Activated T-cell treated with anti-CD3 and anti-CD28 coated beads for 4 hours (primary cell): ENCODE measurements at regions not wholly inside any gene's neighbourhood (a gene's known extent, or its start where the extent isn't known, plus 50 kb on each side); places are given as distances from the start of the nearest gene placed in this dataset.
"Not testable (repeated sequence)": the region's sequence is repeated elsewhere in the genome, so short reads cannot be mapped to it uniquely, and the experiment has no call there.

ENCODE experiments used
- DNase-seq: peaks from one replicate; pipeline ENCODE4 v3.0.0-alpha.2; 2020

DNA sequence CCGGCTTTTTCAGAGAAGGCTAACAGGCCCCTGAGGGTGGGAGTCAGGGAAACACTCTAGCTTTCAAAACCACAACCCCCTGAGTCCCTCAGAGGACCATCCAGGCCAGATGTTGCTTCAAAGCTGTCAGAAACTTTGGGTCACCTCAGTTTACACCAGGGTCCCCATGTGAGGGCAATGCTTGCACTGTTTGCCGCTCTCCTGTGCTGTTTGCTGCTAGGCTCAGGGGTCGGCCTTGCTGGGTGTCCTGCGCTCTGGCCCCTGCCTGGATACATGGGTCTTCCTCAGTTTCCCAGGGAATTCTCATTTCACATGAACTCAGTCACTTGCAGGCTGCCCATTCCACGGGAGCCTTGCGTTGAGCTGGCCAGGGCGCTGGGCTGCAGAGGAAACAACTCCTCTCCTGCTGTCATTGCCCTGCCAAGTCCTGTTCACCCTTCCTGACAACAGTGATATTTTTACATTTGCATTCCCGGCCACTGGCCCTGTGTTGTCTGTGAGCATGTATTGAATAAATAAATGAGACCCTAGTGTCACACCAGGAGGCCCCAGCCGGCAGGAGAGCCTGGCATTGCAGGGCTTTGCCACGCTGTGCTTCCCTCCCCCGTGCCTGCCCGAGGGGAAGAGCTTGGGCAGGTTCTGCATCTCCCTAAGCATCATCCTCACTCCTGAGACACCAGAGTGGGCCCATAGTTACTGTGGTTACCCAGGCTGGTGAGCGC, 73.2 kb upstream of the RAB6C start:
- DNase-seq = no peak

DNA sequence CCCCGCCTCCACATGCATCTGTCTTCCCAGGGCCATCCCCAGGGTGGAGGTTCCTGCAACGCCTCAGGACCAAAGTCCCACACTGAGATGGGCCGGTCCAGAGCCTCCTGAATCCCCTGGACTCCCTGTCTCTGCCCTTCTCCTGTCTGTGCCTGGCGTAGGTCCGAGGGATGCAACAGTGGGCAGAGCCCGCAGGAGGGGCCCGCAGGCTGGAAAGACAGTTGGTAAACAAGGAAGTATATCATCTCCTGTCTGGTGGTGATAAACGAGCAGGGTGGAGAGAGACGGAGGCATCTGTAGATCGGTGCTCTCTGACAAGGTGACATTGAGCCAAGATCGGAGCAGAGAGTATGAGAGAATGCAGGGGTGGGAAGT, 72.6 kb upstream of the RAB6C start:
- no peak for DNase-seq

DNA sequence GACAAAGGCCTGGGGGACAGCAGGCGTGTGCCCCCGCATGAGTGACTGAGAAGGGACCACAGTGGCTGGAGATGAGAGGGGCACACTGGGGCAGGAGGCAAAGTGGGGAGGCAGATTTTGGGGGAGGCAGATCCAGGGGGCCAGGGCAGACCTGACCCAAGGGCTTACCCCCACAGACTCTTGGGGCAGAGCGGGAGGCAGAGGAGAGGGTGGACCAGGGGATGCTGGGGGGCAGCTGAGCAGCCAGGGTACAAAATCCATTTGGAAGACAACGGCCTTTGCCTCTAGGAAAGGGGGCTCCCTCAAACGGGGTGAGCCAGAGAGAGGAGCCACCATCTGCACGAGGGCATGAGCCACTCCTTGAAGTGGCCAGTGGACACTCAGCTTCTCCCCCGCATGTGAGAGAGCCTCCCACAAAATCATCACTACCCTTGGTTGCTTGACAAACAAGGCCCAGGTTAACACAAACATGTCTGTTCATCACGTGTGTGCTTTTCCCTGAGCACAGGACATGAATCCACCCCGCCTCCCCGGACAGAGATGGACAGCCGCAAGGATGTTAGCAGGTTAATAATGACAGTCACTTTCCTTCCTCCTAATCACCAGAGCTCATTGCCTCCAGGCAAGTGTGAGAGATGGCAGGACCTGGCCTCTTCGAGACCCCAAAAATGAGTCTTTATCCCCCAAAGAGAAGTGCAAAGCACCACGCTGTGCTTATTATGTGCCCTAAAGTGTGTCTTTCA, 72.0 kb upstream of the RAB6C start:
- no peak for DNase-seq

DNA sequence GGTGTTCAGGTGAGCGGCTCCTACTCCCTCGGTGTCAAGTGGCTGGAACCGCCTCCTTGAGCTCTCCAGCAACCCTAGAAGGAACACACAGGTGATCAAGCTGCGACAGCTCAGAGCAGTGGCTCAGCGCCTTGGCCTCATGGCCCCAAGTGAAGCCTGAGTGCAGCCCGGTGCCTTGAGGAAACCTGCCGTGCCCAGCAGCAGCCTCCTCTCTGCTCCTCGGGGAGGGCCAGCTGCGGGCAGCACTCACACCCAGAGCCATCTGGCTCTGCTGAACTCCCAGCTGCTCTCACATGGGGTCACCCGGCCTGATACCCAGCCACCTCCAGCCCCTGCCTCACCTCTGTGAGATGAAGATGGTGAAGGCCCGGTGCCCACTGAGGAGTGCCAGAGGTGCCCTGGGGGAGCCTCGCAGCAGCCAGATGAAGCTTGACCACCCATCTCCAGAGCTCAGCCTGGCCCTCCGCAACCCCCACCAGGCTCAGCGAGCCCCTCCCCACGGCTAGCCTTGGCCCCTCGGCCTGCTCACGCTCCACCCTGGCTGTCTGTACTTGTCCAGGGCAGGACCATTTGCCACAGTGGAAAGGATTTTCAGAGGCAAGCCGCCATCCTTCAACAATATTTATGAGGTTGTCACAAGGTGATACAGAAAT, 70.6 kb upstream of the RAB6C start:
- no peak for DNase-seq

DNA sequence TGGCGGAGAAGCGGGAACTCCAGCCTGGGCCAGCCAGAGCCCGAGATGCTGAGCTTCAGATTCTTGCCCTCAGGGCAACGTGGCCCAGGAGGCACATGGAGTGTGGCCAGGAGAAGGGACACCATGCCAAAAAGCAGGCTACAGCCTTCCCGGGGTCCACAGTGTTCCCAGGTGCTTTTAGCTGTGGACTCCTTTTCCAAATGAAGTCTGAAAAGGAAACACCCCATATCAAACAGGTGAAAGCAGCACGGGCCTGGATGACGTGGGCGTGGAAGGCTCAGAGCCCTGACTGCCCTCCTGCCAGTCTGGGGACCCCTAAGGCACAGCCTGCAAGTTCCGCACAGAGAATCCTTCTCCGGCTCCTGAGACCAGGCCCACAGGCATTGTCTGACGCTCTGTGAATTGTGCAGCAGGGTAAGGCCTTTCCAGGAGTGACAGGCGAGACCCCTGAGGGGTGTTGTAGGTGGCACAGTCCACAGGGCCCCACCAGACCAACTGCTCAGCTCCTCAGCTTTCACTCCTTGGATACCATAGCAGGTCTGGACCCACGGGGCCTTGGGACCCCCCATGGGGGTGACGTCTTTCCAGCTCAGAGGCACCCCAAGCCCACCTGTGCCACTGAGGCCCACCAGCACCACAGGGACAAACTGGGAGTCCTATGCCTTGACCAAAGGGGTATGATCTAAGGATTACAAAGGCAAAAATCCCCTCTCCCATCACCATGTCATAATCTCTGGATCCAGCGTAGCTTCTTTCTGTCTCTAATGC, 69.6 kb upstream of the RAB6C start:
- no peak for DNase-seq

DNA sequence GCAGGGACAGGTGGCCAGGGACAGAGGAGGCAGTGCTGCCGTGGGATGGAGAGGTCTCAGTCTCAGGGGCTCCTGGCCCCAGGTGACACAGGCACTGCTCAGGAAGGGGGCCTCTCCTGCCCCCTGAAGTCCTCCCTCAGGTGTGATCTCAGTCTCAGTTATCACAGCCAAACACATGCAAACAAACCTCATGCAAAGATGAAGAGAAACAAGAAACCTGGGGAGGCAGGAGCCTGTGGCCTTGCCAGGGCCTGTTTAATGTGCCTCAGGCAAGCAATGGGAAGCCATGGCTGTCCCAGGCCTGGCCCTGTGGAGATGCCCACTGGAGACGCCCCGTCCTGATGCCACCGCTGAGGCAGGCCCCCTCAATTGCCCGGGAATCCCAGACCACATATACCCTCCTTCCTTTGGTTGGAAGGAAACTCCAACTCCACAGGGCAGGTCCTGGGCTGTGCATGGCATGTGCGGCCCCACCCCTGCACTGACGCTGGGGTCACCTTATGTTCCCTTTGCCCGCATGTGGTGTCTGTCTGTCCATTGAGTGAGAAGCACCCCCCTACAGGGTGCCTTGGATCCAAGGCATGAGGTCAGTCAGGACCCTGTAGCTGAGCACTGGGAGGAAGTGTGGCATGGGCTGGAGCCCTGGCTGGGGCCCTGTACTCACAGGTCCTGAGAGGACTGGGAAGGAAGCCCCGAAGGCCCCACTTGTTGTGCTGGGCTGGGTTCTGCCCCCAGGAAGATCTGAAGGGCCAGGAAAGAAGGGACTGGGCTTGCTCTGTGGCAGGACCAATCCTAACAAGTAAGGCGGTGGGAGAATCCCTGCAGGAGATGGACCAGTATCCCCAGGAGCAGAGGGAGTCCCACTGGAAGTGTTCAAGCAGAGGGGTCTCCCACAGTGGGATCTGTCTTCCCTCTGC, 68.8 kb upstream of the RAB6C start:
- DNase-seq = no peak

DNA sequence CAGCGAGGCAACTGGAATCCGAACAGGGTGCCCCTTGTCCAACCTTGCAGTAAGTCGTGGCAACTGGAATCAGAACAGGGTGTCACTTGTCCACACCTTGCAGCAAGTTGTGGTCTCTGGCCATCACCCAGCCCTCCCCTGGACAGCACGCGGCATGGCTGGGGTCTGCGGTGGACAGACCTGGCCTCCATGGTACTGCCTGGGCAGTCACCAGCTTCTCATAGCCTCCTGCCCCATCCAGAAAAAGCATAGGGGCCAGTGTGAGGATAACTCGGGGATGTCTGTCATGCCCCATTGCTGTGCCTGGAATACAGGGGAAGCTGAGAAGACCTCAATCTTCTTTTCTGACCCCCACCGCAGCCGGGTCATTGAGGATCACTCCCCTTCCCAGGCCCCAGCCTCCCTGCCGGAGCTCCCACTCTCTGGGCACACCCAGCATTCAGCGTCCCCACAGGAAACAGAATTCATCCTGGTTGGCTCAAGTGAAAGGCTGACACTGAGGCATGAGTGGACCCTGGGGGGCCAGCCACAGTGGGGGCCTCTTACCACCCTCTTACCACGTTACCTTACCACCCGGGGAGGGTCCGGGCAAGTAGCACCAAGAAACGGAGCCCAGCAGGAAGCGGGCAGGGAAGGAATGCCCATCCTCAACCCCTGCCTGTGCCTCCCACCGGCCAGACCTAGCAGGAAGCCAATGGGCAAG, 68.0 kb upstream of the RAB6C start:
- DNase-seq = no peak

DNA sequence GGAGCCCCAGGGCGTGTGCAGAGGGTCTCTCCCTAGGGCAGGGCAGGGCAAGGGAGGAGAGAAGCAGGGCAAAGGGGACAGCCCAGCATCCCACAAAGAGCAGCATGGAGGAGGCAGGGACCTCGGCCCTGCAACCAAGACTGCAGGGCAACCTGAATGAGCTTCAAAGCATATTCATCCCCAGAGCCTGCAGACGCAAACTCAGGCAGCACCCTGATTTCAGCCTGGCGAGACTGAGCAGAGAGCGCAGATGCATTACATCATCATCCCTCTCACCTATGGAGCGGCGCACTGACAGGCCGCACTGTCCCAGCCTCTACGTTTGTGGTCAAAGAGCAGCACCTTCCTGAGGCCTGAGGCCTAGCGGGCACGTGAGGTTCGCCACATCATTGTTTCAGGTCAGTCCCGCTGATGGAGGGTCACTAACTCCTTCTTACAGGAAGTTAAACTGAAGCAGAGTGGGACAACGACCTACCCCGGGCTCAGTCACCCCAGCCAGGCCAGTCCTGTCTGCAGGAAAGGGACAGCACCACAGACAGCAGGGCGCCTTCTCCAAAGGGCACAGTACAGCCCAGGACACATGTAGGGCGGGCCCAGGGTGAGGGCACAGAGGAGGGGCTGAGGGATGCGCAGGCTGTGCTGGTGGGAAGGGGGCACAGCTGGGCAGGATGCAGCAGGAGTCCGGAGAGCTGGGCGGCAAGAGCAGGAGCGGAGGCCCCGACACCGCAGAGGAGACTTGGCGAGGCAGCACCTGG, 67.2 kb upstream of the RAB6C start:
- DNase-seq = no peak

DNA sequence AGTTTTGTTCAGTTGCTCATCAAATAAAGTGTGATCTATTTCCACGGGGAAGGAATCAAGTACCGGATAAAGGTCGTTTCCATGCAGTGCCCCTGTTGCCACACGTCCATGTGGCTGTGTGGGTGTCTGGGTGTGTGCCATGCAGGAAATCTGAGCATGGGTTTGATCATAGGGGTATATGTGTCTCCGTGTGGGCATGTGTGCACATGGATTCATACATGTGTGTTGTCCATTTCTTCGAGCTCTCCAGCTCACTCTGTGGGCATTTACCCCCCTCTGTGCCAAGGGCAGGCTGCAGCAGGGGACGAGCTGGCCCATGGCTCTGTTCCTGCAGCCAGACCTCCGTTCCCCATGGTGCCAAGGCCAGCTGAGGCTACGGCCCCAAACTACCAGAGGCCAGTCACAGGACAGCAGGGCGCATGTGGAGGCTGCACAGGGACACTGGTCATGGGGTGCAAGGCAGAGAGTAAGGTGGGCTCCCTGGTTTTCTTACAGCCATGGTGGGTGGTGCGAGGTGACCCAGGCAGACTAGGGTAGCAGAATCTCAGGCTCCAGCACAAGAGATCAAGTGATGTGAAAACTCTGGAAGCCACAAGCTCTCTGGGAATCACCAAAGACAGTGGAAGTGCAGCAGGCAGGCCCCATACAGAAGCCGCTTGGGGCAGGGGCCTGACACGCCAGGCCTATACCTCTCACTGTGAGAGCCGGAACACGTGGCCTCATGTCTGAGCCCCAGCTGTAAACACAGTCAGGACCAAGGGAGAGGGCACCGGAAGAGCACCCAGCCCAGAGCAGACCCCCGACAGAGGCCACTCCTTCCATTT, 66.4 kb upstream of the RAB6C start:
- no peak for DNase-seq

DNA sequence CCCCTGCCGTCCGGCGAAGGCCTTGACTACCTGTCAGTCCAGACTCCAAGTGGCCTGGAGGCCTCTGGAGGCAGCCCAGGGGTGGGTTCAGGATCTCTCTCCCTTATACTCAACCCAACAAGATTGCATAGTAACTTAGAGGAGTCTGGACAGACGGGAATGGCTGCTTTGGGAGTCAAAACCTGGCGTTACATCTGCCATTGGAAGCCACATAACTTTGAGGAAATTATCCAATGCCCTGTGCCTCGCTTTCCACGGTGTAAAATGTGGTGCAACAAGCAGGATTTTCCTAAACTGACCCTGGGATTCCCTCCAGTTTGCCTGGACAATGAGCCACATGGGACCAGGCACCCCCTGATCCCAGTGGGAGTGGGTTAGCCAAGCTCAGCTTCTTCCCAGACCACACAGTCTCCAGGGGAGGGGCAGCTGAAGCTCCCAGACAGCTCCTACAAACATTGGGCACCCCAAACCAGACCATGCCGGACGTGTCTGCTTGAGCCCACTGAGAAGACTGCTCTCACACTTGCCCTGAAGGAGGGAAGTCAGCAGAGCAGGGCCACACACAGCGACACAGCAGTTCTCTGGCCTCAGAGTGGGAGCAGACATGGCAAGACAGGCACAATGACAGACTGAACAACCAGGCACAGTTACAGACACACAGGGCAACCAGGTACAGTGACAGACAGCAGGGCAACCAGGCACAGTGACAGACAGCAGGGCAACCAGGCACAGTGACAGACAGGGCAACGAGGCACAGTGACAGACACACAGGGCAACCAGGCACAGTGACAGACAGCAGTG, 65.6 kb upstream of the RAB6C start:
- no peak for DNase-seq

DNA sequence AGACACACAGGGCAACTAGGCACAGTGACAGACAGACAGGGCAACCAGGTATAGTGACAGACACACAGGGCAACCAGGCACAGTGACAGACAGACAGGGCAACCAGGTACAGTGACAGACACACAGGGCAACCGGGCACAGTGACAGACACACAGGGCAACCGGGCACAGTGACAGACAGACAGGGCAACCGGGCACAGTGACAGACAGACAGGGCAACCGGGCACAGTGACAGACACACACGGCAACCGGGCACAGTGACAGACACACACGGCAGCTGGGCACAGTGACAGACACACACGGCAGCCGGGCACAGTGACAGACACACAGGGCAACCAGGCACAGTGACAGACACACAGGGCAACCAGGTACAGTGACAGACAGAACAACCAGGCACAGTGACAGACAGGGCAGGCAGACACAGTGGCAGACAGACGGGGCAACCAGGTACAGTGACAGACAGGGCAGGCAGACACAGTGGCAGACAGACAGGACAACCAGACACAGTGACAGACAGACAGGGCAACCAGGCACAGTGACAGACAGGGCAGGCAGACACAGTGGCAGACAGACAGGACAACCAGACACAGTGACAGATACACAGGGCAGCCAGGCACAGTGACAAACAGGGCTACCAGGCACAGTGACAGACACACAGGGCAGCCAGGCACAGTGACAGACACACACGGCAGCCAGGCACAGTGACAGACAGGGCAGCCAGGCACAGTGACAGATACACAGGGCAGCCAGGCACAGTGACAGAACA, 64.7 kb upstream of the RAB6C start:
- DNase-seq = no peak

DNA sequence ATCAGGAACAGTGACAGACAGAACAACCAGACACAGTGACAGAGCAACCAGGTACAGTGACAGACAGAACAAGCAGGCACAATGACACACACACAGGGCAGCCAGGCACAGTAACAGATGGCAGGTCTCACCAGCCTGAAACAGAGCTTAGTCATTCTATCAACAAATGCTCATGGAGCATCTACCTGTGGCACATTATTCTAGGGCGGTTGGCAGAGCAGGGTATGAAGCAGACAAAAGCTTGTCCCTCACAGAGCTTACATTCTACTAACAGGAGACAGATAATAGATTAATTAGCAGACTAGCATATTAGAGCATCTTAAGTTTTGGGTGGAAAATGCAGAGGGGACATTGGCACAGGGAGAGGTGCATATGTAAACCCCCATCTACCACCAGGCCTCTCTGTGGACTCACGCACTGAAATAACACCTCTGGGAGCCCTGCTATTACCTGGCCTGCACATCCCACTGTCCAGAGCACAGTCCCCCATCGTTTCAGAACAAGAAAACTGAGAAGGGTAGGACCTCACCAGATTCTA, 64.1 kb upstream of the RAB6C start:
- no peak for DNase-seq

DNA sequence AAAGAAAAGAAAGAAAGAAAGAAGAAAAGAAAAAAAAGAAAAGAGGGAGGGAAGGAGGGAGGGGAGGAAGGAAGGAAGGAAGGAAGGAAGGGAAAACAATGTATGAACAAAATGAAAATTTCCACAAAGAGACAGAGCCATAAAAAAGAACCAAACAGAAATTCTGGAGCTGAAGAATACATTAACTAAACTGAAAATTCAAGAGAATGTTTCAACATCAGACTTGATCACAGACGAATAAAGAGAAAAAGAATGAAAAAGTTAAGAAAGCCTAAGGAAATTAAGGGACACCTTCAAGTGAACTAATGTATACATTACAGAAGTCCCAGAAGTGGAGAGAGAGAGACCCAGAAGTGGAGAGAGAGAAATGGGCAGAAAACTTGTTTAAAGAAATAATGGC, 60.9 kb upstream of the RAB6C start:
- no peak for DNase-seq

DNA sequence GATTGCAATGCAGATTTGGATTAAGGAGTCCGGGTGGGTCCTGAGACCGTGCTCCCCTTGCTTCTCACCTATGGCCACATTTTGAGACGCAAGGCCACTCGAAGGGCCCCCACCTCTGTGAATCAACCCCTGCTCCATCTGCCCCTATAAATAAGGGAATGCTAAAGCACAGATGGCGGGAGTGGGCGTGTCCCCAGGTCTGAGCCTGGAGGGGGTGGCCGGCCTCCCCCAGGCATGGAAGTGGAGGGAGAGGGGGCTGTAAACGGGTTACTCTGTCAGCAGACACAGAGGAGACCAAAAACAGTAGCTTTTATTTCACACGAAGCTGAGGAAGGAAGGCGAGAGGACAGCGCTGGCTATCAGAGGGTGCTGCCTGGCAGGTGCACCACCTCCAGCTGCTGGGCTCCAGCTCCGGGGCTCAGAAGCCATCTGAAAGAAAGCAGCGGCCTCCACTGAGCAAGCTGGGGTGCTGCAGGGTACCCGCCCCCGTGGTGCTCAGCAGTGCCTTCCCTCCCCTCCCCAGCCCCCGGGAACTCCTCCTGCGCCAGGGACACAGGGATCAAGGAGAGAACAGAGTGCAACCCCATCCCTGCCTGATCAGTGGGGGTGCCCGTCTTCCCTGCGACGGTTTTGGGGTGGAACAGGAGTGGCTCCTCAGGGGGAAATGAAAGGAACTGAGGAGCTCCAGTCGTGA, 56.7 kb upstream of the RAB6C start:
- no peak for DNase-seq

DNA sequence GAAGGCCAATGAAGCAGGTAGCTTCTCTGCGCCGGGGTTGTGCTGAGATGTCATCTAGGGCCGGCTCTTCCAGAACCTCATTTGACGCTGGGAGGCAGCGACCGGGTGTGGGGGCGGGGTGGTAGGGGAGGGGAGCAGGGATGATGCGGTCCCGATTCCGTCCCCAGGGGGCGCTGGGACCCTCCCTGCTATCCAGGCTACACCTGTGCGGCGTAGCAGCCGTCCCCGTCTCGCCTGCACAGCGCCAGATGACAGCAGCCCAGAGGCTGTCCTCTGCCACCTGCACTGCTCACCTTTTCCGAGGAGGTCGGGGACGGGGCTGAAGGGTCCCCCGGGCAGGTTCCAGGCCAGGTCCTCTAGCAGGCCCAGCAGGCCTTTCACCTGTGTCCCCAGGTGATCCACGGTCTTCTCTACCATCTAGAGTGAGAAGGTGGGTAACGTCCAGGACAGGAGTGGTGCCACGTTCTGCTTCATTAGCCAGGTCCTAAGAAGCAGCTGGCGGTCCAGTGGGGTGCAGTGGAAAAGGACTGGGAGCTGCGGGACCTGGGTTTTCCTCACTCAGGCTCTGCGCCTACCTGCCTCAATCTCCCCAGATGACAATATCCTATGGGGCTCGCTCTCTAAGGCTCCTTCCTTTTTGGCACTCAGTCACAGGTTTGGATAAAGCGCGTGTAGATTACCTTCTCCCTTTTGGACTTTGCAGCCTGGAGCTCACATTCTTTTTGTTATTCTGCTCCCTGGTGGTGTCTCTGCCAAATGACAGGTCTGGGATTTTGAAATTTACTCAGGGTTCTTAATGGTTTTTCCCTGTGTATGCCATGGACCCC, 56.0 kb upstream of the RAB6C start:
- DNase-seq = no peak

DNA sequence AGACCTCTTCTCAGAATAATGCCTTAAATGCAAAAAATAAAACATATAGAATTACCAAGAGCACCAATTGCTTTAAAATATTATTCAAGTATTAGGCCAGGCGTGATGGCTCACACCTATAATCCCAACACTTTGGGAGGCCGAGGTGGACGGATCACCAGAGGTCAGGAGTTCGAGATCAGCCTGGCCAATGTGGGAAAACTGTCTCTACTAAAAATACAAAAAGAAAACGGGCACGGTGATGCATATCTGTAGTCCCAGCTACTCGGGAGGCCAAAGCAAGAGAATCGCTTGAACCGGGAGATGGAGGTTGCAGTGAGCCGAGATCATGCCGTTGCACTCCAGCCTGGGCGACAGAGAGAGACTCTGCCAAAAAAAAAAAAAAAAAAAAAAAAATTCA, 55.4 kb upstream of the RAB6C start:
- not testable (repeated sequence) for DNase-seq
